ENCODE measurements at regions not wholly inside any gene's neighbourhood (a gene's known extent, or its start where the extent isn't known, plus 50 kb on each side); places are given as distances from the start of the nearest gene placed in this dataset.

GRCh38 chr18:51617572-51618260, 420.2 kb upstream of the MEX3C start:
- Histone ChIP-seq H3K36me3 (ENCODE audit: low read depth, low read length) (no peaks in the 10 kb centered on the region), H3K9me2 (replicated peaks; ENCODE audit: low read length) (no peaks in the 10 kb centered on the region), H3K79me2 (ENCODE audit: low read length) (no peaks in the 10 kb centered on the region), H3K4me3 (ENCODE audit: low read length) (no peak overlapping the region), H3K27me3 (ENCODE audit: low read length) (no peaks in the 10 kb centered on the region), H3K4me2 (ENCODE audit: low read length) (no peak overlapping the region), H4K20me1 (ENCODE audit: low read length) (no peaks in the 10 kb centered on the region), H3K9me3 (ENCODE audit: low read length) (no peaks in the 10 kb centered on the region), H3K4me1 (ENCODE audit: insufficient read depth, low read length) (peaks cover 7% of the 10 kb centered on the region; the same call in 1 of the 2 replicates), H3K9ac (ENCODE audit: low read length) (peak overlapping the region; percentile 43), H3K27ac (ENCODE audit: low read length) (peak overlapping the region; percentile 83), H3F3A (ENCODE audit: low read length, unreplicated experiment) (no peaks in the 10 kb centered on the region), H2AFZ (ENCODE audit: low read length) (no peak overlapping the region)
- no peak for ATAC-seq
- TF ChIP-seq EZH2phosphoT487 (IDR thresholded peaks at IDR 0.05; ENCODE audit: borderline replicate concordance, low read length) (no peak), EZH2 (IDR thresholded peaks at IDR 0.05; ENCODE audit: low read length, unreplicated experiment) (no peak), CTCF (conservative IDR thresholded peaks at IDR 0.05; ENCODE audit: low read depth, low read length) (no peak)
- POLR2A ChIA-PET (ENCODE audit: unreplicated experiment), result no interaction called here
- BruUV-seq (replicated peaks), result no TSS peak
- CTCF ChIA-PET, result no interaction called here
- DNase-seq, result peak; percentile 10
- intact Hi-C loops (cut with micrococcal nuclease), result no loop called here

GRCh38 chr18:51619283-51619682, 421.8 kb upstream of the MEX3C start:
- ChIA-PET POLR2A (ENCODE audit: unreplicated experiment) (no interaction called here), CTCF (no interaction called here)
- H3K4me3 ChIP-seq (ENCODE audit: low read length), result no peak overlapping the region
- peaks cover 6% of the 10 kb centered on the region; the same call in 1 of the 2 replicates for H3K4me1 ChIP-seq (ENCODE audit: insufficient read depth, low read length)
- no peaks in the 10 kb centered on the region for H3K9me2 ChIP-seq (replicated peaks; ENCODE audit: low read length)
- BruUV-seq (replicated peaks), result no TSS peak
- no peaks in the 10 kb centered on the region for H3F3A ChIP-seq (ENCODE audit: low read length, unreplicated experiment)
- no peak for DNase-seq
- no peak overlapping the region for H3K4me2 ChIP-seq (ENCODE audit: low read length)
- H4K20me1 ChIP-seq (ENCODE audit: low read length), result no peaks in the 10 kb centered on the region
- H3K9me3 ChIP-seq (ENCODE audit: low read length), result no peaks in the 10 kb centered on the region
- no peak overlapping the region for H2AFZ ChIP-seq (ENCODE audit: low read length)
- TF ChIP-seq EZH2phosphoT487 (IDR thresholded peaks at IDR 0.05; ENCODE audit: borderline replicate concordance, low read length) (no peak), EZH2 (IDR thresholded peaks at IDR 0.05; ENCODE audit: low read length, unreplicated experiment) (no peak), CTCF (conservative IDR thresholded peaks at IDR 0.05; ENCODE audit: low read depth, low read length) (no peak)
- H3K36me3 ChIP-seq (ENCODE audit: low read depth, low read length), result no peaks in the 10 kb centered on the region
- H3K27ac ChIP-seq (ENCODE audit: low read length), result no peak overlapping the region
- H3K9ac ChIP-seq (ENCODE audit: low read length), result no peak overlapping the region
- no peaks in the 10 kb centered on the region for H3K79me2 ChIP-seq (ENCODE audit: low read length)
- H3K27me3 ChIP-seq (ENCODE audit: low read length), result no peaks in the 10 kb centered on the region
- ATAC-seq, result no peak
- intact Hi-C loops (cut with micrococcal nuclease), result no loop called here

- DNase-seq (peak; percentile 36), ATAC-seq (no peak)
- H3K79me2 ChIP-seq (ENCODE audit: low read length), result no peaks in the 10 kb centered on the region
- H3F3A ChIP-seq (ENCODE audit: low read length, unreplicated experiment), result no peaks in the 10 kb centered on the region
- no peaks in the 10 kb centered on the region for H3K9me3 ChIP-seq (ENCODE audit: low read length)
- no peak overlapping the region for H3K27ac ChIP-seq (ENCODE audit: low read length)
- BruUV-seq (replicated peaks), result no TSS peak
- ChIA-PET CTCF (no interaction called here), POLR2A (ENCODE audit: unreplicated experiment) (no interaction called here)
- intact Hi-C loops (cut with micrococcal nuclease), result no loop called here
- H3K27me3 ChIP-seq (ENCODE audit: low read length), result no peaks in the 10 kb centered on the region
- no peak for TF ChIP-seq EZH2phosphoT487 (IDR thresholded peaks at IDR 0.05; ENCODE audit: borderline replicate concordance, low read length)
- peak; percentile 58 for TF ChIP-seq CTCF (conservative IDR thresholded peaks at IDR 0.05; ENCODE audit: low read depth, low read length)
- H3K4me2 ChIP-seq (ENCODE audit: low read length), result no peak overlapping the region
- H3K9me2 ChIP-seq (replicated peaks; ENCODE audit: low read length), result no peaks in the 10 kb centered on the region
- no peak overlapping the region for H2AFZ ChIP-seq (ENCODE audit: low read length)
- no peak overlapping the region for H3K9ac ChIP-seq (ENCODE audit: low read length)
- H3K4me1 ChIP-seq (ENCODE audit: insufficient read depth, low read length), result no peaks in the 10 kb centered on the region
- no peak overlapping the region for H3K4me3 ChIP-seq (ENCODE audit: low read length)
- no peaks in the 10 kb centered on the region for H3K36me3 ChIP-seq (ENCODE audit: low read depth, low read length)
- no peaks in the 10 kb centered on the region for H4K20me1 ChIP-seq (ENCODE audit: low read length)
These were observed 423.8 kb upstream of the MEX3C start for GRCh38 chr18:51621113-51621863.
